GM12891 (cell line): ENCODE measurements at regions not wholly inside any gene's neighbourhood (a gene's known extent, or its start where the extent isn't known, plus 50 kb on each side); places are given as distances from the start of the nearest gene placed in this dataset.

ENCODE experiments used
- PAX5 ChIP-seq: IDR thresholded peaks from 2 replicates; pipeline ENCODE4 v1.6.1; 2011; ENCODE audit warnings: low read length, moderate library complexity, mild to moderate bottlenecking; ENCODE audit not compliant: insufficient read depth, severe bottlenecking
- POLR2A ChIP-seq: IDR thresholded peaks from 2 replicates; pipeline ENCODE4 v1.6.1; 2011; ENCODE audit warnings: low read depth, low read length, control low read depth
- POLR2AphosphoS5 ChIP-seq: IDR thresholded peaks from 2 replicates; pipeline ENCODE4 v1.6.1; 2011; ENCODE audit warnings: low read depth, low read length, control low read depth
- TAF1 ChIP-seq: IDR thresholded peaks from 2 replicates; pipeline ENCODE4 v1.6.1; 2011; ENCODE audit warnings: low read depth, low read length, control low read depth

- TF ChIP-seq POLR2A: no peak
- no peak for TF ChIP-seq TAF1
- no peak for TF ChIP-seq POLR2AphosphoS5
- no peak for TF ChIP-seq PAX5
Observed at GRCh38 chr14:34090451-34090850, 139.6 kb upstream of the EGLN3 start.
